ENCODE measurements at regions not wholly inside any gene's neighbourhood (a gene's known extent, or its start where the extent isn't known, plus 50 kb on each side); places are given as distances from the start of the nearest gene placed in this dataset.

- DNase-seq, result no peak
Measured at GRCh38 chr18:57991552-57991951, 52.5 kb upstream of the NEDD4L start.

DNA sequence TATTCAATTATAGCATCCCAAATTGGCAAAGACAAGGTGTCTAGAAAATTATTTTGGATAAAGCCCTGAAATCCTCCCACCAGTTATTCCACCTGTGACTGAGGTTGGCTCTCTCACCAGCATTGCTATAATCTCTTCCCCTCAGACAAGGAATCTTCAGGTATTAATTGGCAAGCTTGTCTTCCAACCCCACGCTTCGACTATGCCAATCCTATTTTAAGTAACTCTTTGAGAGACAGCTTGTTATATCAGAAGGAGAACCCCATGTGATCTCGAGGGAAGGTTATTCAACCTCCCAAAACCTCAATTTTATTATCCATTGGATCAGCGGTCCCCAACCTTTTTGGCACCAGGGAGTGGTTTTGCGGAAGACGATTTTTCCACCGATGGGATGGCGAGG is 54.5 kb upstream of the NEDD4L start:
- DNase-seq, result no peak

- no peak for DNase-seq
Measured at GRCh38 chr18:57984490-57985115, 59.4 kb upstream of the NEDD4L start.

GRCh38 chr18:57983965-57984364 is 60.1 kb upstream of the NEDD4L start:
- DNase-seq, result no peak

GRCh38 chr18:57983472-57983871 is 60.6 kb upstream of the NEDD4L start:
- no peak for DNase-seq

DNA sequence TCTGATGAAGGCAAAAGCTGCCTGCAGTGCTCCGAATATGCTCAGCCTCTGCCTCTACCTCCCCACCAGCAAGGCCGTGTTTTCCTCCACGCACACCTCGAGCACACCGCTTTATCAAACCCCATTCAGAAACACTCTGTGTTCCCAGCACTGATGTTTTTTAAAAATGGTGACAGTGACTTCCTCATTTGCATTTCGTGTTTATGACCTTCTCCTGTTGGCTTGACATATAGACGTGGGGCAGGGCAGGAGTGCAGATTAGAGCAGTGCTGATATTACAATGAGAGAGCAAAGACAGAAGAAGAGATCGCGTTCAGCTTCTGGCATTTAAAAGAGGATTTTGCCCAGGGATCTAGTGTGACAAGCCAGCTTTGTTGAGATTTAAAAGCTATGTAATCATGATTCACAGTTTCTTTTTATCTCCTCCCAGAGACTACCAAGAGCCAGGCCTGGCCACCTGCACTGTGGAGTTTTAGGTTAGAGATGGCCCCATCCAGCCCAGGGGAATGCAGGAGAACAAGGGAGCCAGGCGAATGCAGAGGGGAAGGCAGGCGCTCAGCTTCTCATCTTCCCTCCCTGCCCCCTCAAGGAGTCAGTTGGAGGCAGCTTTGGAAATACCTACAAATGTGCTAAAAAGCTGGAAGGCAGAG is 61.5 kb upstream of the NEDD4L start:
- no peak for DNase-seq

GRCh38 chr18:57981308-57982028 is 62.6 kb upstream of the NEDD4L start:
- DNase-seq, result no peak

DNA sequence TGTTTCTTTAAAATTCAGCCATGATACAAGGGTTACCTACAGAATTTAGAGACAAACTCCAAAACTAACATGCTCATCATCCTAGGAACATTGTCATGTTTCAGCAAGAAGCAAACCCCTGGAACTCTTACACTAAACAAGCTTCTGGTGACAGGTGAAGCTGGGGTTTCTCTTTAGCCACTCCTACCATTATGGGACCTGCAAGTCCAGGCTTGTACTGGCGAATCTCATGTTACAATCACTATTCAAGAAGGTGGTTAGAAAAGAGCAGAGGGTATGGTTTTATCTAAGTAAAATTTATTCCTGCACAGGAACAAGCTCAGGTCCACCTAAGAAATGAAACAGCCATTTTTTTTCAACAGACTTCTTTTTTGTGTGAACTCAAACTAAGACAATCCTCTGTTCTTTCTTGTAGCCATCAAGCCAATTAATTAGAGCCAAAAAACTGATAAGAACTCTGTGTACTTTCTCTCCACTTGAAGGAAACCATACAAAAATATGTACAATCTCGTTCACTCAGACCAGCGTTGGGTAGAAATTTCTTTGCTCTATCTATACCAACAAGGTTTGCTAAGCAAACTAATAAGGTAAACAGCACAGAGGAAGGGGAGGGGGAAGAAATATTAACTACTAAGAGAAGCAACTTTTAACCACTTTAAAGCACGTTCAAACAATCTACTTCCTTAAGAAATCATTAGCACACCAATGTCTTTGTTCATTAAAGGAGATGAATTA is 63.3 kb upstream of the NEDD4L start:
- no peak for DNase-seq

GRCh38 chr18:57976230-57976773 is 67.7 kb upstream of the NEDD4L start:
- DNase-seq, result no peak

DNA sequence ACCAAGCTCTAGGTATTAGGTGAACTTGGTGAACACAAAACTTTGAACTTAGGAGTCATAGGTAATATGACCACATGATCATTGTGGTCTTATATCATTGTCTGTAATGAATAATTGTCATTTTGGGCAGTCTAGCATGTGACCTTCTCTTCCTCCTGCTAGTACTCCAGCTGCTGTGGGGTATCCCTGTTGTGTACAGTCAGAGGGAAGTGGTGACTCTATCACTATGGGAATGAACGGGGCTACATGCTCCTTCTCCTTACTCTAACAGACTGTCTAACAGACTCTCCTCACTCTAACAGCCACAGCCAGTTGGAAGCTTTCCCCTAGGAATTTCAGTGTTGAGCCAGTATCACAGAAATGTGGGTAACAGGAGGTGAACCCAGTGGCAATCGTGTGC is 68.2 kb upstream of the NEDD4L start:
- no peak for DNase-seq

GRCh38 chr18:57974585-57975265 is 69.3 kb upstream of the NEDD4L start:
- no peak for DNase-seq

DNA sequence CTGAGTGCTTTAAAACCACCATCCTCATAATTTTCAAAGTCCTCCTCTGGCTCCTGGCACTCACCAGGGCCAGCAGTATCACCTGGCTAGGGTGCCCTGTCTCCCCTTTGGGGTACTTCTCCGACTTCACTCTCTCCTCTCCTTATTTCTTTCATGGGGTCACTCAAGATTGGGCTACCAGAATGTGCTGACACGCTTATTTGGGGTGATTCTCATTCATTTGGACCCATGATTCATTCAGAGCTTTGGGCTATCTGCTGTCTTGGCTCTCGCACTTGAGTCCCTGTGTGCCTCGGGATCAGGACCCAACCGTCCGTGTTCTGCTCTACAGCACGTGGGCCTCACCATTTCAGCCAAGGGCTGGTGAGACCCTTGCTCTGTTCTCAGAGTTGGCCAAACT is 70.1 kb upstream of the NEDD4L start:
- no peak for DNase-seq

DNA sequence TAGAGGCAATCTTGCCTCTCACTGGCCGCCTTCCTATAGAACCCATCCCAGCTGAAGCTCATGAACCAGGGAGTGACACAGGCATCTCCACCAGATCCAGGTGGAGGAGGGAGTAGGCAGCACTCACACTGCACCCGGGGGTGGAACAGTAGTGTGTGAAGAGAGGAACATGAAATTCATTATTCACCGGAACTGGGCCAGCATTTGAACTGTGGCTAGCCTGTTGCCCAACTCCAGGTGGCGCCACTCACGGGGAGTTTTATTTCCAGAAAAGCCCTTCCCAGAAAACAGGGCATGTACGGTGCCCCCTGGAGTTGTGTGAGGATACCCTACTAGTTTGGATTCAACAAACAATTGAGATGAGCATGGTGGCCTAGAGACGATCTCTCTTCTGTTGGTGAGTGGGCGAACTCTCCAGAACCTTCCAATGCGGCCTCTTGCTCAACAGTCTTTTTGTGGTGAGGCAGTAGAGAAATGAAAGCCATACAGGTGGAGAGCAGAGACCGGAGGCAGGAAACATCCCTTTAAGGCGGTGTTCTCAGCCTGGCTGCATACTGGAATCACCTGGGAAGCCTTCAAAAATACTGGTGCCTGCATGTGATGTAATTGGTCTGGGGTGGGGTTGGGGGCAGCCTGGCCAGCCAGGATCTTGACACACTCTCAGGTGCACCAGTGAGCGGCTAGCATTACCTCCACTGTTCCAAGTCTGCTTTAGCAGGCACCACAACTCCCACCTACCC is 73.5 kb upstream of the NEDD4L start:
- DNase-seq, result no peak

GRCh38 chr18:57969824-57970223 is 74.2 kb upstream of the NEDD4L start:
- no peak for DNase-seq

- no peak for DNase-seq
Measured at GRCh38 chr18:57965246-57965645, 78.8 kb upstream of the NEDD4L start.

GRCh38 chr18:57961876-57962505 is 82.0 kb upstream of the NEDD4L start:
- no peak for DNase-seq

- no peak for DNase-seq
Measured at GRCh38 chr18:57961411-57961810, 82.6 kb upstream of the NEDD4L start.

- no peak for DNase-seq
Measured at GRCh38 chr18:57959278-57959677, 84.7 kb upstream of the NEDD4L start.

- no peak for DNase-seq
Measured at GRCh38 chr18:57957210-57957609, 86.8 kb upstream of the NEDD4L start.

DNA sequence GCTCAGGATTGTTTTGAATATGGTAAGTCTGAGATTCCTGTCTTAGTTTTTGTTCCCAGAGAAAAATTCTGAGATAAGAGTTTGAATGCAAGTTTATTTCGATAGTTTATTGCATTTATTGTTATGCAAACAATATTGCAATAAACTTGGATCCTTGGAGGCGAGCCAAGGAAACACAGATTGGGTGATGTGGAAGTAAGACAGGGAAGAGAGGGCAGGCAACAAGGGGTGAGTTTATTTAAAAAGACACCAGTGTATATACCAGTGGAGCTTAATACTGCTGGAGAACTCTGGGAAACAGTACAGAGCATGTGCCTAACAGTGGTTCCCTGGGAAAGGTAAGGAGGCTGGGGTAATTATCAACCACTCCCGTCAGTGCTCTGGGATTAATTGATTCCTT is 87.5 kb upstream of the NEDD4L start:
- DNase-seq, result no peak

DNA sequence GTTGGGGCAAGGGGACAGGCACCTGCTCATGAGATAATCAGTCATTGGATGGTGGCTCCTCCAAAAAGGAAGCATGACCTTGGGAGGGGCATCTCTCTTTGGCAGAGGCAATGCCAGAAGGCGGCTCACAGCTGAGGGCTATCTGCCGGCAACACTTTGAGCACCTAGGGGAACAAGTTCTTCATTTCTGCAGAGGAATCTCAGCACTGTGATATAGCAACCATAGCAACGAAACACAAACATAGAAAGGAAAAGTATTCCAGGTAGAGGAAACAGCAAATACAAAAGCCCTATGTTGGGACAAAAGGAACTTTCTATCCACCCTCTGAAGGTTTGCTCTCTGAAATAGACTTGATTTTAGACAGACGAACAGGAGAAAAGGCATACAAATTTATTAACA is 89.1 kb upstream of the NEDD4L start:
- no peak for DNase-seq

GRCh38 chr18:57953883-57954282 is 90.1 kb upstream of the NEDD4L start:
- no peak for DNase-seq

Data from cerebellar nuclear complex (tissue), 1 donor.